HL-60 (cell line): ENCODE measurements at regions not wholly inside any gene's neighbourhood (a gene's known extent, or its start where the extent isn't known, plus 50 kb on each side); places are given as distances from the start of the nearest gene placed in this dataset.

Experiments used
- CTCF ChIP-seq: IDR thresholded peaks from one replicate; pipeline ENCODE4 v1.5.1; 2011; ENCODE audit warnings: low read length, control low read depth, inconsistent platforms; ENCODE audit not compliant: insufficient read depth
- GABPA ChIP-seq: IDR thresholded peaks from 2 replicates; pipeline ENCODE4 v1.6.1; 2012; ENCODE audit warnings: low read depth
- POLR2AphosphoS5 ChIP-seq: IDR thresholded peaks from 2 replicates; pipeline ENCODE4 v1.6.1; 2012; ENCODE audit warnings: low read depth

- TF ChIP-seq POLR2AphosphoS5 = no peak
- TF ChIP-seq CTCF = no peak
- TF ChIP-seq GABPA = no peak
Observed at GRCh38 chr12:81953541-81953940, 194.4 kb upstream of the PPFIA2 start.
